Immature natural killer cell (primary cell): ENCODE measurements at regions not wholly inside any gene's neighbourhood (a gene's known extent, or its start where the extent isn't known, plus 50 kb on each side); places are given as distances from the start of the nearest gene placed in this dataset.
A peak's percentile ranks its signal among the peaks of the same experiment; 100 is the strongest.

Source experiments
- DNase-seq, 3 donors: peaks; one replicate each; pipeline ENCODE4 v3.0.0; 2022; ENCODE audit warnings: mixed read lengths in 1 of 3
- H3K27ac Mint-ChIP-seq, 6 donors: one replicate each; pipeline ENCODE4 v1.8.0; 2020; ENCODE audit warnings: mixed read lengths in 6 of 6, mild to moderate bottlenecking in 5 of 6, inconsistent platforms in 4 of 6, moderate library complexity in 3 of 6
- H3K27me3 Mint-ChIP-seq, 3 donors: one replicate each; pipeline ENCODE4 v1.8.0; 2020 to 2021; ENCODE audit warnings: low read depth in 3 of 3, mild to moderate bottlenecking in 3 of 3, mixed read lengths in 3 of 3, moderate library complexity in 3 of 3, inconsistent platforms in 1 of 3
- H3K36me3 Mint-ChIP-seq, 3 donors: one replicate each; pipeline ENCODE4 v1.8.0; 2020; ENCODE audit warnings: mixed read lengths in 3 of 3, inconsistent platforms in 2 of 3, mild to moderate bottlenecking in 2 of 3
- H3K4me1 Mint-ChIP-seq, 2 donors: one replicate each; pipeline ENCODE4 v1.8.0; 2020; ENCODE audit warnings: inconsistent platforms in 2 of 2, mild to moderate bottlenecking in 2 of 2, mixed read lengths in 2 of 2, moderate library complexity in 1 of 2
- H3K4me3 Mint-ChIP-seq, 5 donors: one replicate each; pipeline ENCODE4 v1.8.0; 2020; ENCODE audit warnings: mild to moderate bottlenecking in 5 of 5, mixed read lengths in 5 of 5, inconsistent platforms in 3 of 5, moderate library complexity in 3 of 5
- H3K9me3 Mint-ChIP-seq, 6 donors: one replicate each; pipeline ENCODE4 v1.8.0; 2020; ENCODE audit warnings: mild to moderate bottlenecking in 6 of 6, mixed read lengths in 6 of 6, inconsistent platforms in 4 of 6, moderate library complexity in 3 of 6

DNA sequence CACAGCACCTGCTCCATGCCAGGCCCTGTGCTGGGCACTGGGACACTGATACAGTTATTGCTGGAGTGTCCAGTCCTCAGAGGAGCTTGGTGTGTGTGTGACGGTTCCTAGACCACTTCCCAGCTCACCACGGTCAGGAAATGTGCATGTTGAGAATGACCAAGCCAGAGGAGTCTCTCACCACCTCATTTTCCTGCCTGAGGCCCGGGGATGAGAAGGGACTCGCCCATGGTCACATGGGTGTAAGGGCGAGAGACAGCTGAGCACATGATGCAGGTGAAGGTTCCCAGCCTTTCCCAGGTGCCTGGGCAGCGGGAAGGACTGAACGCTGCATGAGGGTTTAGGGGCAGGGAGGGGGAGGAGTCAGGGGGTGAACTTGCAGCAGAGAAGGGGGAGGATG, 180.9 kb upstream of the TLE3 start:
- no peak overlapping the region for H3K27ac Mint-ChIP-seq
- peaks cover 0 to 3% (median 3%) of the 10 kb centered on the region in 3 donors for H3K36me3 Mint-ChIP-seq
- no peaks in the 10 kb centered on the region for H3K9me3 Mint-ChIP-seq
- DNase-seq: no peak
- H3K4me1 Mint-ChIP-seq: no peaks in the 10 kb centered on the region
- H3K27me3 Mint-ChIP-seq: peaks cover 5 to 11% (median 6%) of the 10 kb centered on the region in 3 donors
- H3K4me3 Mint-ChIP-seq: no peak overlapping the region

DNA sequence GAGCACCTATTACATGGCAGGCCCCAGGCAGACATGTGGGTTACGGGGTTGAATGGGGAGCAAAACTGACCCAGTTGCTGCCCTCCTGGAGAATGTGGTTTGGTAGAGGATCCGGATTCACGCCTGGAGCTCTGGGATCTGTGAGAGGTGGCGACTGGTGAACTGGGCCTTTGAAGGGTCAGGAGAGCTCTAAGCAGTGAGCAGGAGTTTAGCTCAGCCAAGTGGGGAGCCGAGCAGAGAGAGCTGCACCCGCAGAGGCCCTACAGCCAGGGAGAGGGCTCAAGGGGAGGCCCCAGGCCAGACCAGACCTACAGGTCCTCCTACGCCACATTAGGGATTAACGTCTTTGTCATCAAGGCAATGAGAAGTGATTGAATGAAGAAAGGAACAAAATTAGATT, 179.8 kb upstream of the TLE3 start:
- Mint-ChIP-seq H3K9me3 (no peaks in the 10 kb centered on the region), H3K27ac (no peak overlapping the region), H3K4me1 (no peaks in the 10 kb centered on the region), H3K4me3 (no peak overlapping the region), H3K36me3 (peaks cover 0 to 3% (median 3%) of the 10 kb centered on the region in 3 donors), H3K27me3 (peaks cover 5 to 12% (median 7%) of the 10 kb centered on the region in 3 donors)
- DNase-seq: no peak

DNA sequence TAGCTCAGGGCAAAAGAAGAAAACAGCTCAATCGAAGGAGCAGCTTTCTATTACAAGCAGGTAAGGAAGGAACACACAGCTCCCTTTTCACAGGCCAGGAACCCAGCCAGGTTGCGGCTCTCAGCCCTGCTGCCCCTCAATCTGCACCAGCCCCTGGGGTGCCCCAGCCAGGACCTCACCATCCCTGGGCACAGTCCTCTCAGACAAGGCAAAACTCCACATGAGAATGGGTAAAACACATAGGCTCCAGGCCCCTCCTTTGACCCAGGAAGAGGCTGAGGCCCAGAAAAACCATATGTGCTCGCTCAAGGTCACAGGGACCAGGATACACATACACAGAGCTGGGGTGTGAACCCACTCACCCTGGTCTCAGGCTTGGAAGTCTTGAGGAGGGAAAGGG, 178.7 kb upstream of the TLE3 start:
- Mint-ChIP-seq H3K9me3 (no peaks in the 10 kb centered on the region), H3K36me3 (peaks cover 0 to 3% (median 3%) of the 10 kb centered on the region in 3 donors), H3K27ac (no peak overlapping the region), H3K27me3 (peaks cover 6 to 13% (median 8%) of the 10 kb centered on the region in 3 donors), H3K4me1 (no peaks in the 10 kb centered on the region), H3K4me3 (no peak overlapping the region)
- no peak for DNase-seq

DNA sequence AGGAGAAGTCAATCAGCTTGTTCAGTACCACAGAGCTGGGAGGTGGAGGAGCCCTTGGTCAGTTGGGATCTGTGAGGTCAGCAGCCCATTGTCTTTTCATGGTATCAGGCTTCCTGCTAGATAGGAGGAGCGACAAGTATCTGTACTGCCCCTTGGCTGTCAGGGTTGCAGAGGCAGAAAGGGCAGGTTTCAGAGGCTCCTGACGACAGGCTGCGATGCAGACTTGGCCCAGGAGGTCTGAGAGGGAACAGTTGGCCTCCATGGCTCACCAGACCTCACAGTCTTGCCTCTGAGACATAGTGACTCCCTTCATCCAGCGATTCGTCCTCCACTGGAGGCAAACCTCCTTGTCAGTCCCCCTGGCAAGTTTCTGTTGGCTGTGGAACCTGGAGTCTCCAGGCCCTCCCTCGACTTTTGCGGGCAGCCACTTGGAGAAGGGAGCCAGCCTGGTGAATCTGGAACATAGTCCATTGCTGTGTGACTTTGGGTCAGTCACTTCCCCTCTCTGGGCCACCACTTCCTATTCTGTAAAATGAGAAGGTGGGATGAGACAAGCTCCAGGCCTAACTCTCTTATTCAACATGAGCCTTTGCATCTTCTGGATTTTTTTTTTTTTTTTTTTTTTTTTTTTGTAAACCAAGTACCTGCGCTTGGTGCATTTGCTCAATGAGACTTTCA, 177.9 kb upstream of the TLE3 start:
- no peaks in the 10 kb centered on the region for H3K9me3 Mint-ChIP-seq
- H3K4me3 Mint-ChIP-seq: no peak overlapping the region
- peaks cover 0 to 1% of the 10 kb centered on the region in 2 donors for H3K4me1 Mint-ChIP-seq
- DNase-seq: no peak
- peaks cover 0 to 3% (median 3%) of the 10 kb centered on the region in 3 donors for H3K36me3 Mint-ChIP-seq
- peaks cover 10 to 15% (median 13%) of the 10 kb centered on the region in 3 donors for H3K27me3 Mint-ChIP-seq
- H3K27ac Mint-ChIP-seq: no peak overlapping the region

DNA sequence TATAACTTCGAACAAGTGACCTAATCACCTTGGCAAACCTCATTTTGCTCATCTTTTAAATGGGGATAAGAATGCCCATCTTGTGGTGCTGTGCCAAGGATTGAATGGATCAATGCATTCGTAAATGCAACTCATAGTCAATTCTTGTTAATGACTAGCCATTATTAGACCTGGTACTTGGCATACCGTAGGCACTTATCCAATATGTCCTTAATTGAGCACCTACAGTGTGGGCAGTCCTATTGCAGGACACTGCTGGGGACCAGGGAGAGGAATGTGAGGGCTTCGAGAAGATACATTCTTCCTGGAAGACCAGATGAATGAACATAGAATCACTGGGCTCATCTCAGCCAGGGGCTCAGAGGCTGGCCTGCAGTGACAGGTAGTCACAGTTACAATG, 177.2 kb upstream of the TLE3 start:
- peaks cover 1 to 3% of the 10 kb centered on the region in 2 donors for H3K4me1 Mint-ChIP-seq
- no peak overlapping the region for H3K27ac Mint-ChIP-seq
- peaks cover 13 to 20% (median 14%) of the 10 kb centered on the region in 3 donors for H3K27me3 Mint-ChIP-seq

DNA sequence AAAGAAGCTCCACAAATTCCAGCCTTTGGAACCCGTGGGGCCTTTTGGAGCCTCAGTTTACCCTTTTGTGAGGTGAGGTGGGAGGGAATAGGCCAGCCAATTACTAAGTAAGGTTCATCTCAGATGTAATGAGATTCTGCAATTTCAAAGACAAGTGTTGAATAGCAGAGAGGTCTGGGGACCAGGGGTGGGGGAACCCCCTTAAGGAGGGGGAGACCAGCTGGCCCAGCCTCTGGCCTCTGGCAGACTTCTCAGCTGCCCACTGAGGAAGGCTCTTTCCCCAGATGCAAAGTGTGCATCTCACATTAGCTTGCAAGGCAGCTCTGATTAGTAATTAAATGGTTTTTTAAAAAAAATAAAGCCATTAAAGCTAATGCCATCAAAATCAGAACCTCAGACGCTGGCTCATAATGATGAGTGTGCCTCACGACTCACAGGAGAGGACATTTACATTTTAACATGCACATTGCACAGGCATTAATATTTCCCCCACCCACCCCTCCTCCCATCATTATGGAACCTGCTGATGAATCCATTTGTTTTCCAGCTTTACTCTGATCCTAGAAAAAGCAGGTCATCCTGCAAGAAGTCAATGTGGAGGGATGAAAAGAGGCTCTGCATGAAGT, 176.7 kb upstream of the TLE3 start:
- Mint-ChIP-seq H3K36me3 (peaks cover 0 to 3% (median 3%) of the 10 kb centered on the region in 3 donors), H3K27me3 (peaks cover 13 to 24% (median 16%) of the 10 kb centered on the region in 3 donors), H3K9me3 (no peaks in the 10 kb centered on the region), H3K4me3 (no peak overlapping the region), H3K27ac (no peak overlapping the region), H3K4me1 (peaks cover 5 to 6% of the 10 kb centered on the region in 2 donors)
- DNase-seq: no peak

More for the DNA sequence above, 177.2 kb upstream of the TLE3 start:
- Mint-ChIP-seq H3K9me3 (no peaks in the 10 kb centered on the region), H3K36me3 (peaks cover 0 to 3% (median 3%) of the 10 kb centered on the region in 3 donors), H3K4me3 (no peak overlapping the region)
- DNase-seq: no peak

DNA sequence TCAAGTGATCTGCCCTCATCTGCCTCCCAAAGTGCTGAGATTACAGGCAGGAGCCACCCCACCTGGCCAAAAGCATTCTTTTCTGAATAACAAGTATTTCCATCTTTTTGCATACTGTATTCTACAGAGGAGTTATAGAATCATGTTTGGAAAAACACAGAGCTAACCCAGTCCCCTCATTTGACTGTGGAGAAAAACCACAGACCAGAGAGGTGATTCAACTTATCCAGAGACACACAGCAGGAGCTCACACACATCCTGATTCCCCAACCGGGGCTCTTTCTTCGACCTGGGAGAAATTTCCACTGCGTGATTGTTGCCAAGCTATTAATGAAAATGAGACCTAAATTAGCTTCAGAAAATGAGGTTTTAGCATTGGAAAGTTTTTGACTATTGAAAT, 176.1 kb upstream of the TLE3 start:
- no peak for DNase-seq
- Mint-ChIP-seq H3K4me3 (no peak overlapping the region), H3K9me3 (no peaks in the 10 kb centered on the region), H3K27me3 (peaks cover 13 to 24% (median 16%) of the 10 kb centered on the region in 3 donors), H3K36me3 (peaks cover 0 to 3% (median 3%) of the 10 kb centered on the region in 3 donors), H3K4me1 (peaks cover 6 to 7% of the 10 kb centered on the region in 2 donors), H3K27ac (no peak overlapping the region)

DNA sequence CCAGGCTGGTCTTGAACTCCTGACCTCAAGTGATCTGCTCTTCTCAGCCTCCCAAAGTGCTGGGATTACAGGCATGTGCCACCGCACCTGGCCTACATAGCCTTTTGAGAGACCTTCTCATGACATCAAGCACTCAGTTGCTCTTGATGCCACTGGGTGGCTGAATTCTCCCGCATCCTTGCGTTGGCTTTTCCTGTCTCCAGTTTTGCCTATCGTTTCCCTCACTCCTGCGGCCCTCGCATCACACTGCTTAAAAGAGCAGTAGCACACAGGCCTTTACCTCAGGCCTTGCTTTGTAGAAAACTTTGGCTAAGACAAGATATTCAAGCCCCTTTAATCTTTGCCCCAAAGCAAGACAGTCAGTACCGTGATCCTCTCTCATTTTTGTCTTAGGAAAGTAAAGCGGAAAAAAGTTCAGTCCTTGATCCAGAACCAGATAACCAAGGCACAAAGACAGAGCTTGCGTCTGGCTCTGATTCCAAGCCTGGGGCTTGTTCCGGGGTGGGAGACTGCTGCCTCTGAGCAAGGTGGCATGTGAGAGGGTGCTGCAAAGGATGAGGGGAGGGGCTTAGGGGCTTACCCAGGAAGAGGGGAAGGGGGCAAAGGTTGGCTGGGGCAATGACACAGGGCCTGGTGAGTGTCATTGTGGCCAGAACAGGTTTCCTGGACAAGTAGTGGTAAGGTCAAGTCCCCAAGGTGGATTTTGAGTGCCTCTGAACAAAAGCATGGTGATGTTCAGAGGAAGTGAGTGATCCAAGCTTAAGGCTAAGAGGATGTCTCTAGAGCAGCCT, 175.0 kb upstream of the TLE3 start:
- Mint-ChIP-seq H3K9me3 (no peaks in the 10 kb centered on the region), H3K27ac (no peak overlapping the region), H3K4me1 (peaks cover 16 to 18% of the 10 kb centered on the region in 2 donors), H3K27me3 (peaks cover 14 to 24% (median 21%) of the 10 kb centered on the region in 3 donors), H3K36me3 (peaks cover 0 to 3% (median 3%) of the 10 kb centered on the region in 3 donors), H3K4me3 (no peak overlapping the region)
- no peak for DNase-seq

DNA sequence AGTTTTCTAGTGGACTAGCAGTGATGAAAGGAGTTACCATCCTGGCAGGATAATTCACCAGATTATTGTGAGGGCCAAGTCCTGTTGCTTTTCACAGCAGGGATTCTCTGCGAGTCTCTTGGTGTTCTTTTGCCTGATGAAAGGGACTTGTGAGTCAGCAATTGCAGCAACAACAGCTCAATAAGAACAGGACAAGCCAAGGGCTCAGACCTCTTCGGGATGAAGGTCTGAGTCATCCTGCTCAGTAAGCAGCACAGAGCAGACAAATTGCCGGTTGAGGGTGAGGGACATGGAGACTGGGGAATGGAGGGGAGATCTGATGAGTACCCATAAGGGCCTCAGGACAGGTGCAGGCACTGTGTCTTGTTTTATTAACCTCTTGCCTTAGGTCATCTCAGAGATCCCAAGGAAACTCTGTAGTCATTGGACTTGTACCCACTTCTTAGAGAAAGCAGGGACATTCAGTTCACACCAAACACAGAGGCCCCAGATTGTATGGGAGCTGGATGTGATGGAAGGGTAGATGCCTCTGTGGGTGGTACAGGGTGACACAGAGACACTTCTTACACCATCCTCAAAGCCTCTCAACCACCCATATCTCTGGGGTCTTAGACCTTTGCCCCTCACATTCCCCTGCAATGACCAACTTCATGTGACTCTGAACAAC, 173.8 kb upstream of the TLE3 start:
- Mint-ChIP-seq H3K4me1 (peaks cover 28 to 30% of the 10 kb centered on the region in 2 donors), H3K27ac (no peak overlapping the region), H3K27me3 (peaks cover 19 to 27% (median 27%) of the 10 kb centered on the region in 3 donors), H3K9me3 (no peaks in the 10 kb centered on the region), H3K36me3 (peaks cover 0 to 3% (median 3%) of the 10 kb centered on the region in 3 donors), H3K4me3 (no peak overlapping the region)
- no peak for DNase-seq

DNA sequence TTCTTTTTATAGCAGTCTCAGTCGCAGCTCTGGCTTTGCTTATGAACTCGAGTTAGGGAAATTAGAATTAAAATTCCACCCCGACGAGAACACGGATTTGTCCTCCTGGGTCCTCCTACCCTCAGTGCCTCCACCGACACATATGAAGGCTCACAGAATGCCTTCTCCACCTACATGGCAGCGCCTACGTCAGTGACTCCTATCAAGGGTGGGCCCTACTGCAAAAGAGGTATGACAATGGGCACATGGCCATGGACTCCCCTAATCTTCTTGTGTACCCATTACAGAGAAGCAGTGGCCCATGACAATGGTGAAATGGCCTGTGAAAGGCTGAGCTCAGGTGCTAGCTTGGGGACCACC, 173.0 kb upstream of the TLE3 start:
- H3K9me3 Mint-ChIP-seq: no peaks in the 10 kb centered on the region
- peaks cover 24 to 31% (median 31%) of the 10 kb centered on the region in 3 donors for H3K27me3 Mint-ChIP-seq
- H3K36me3 Mint-ChIP-seq: peaks cover 0 to 3% (median 3%) of the 10 kb centered on the region in 3 donors
- DNase-seq: no peak
- H3K4me1 Mint-ChIP-seq: peaks cover 36 to 38% of the 10 kb centered on the region in 2 donors
- H3K27ac Mint-ChIP-seq: no peak overlapping the region
- H3K4me3 Mint-ChIP-seq: no peak overlapping the region

DNA sequence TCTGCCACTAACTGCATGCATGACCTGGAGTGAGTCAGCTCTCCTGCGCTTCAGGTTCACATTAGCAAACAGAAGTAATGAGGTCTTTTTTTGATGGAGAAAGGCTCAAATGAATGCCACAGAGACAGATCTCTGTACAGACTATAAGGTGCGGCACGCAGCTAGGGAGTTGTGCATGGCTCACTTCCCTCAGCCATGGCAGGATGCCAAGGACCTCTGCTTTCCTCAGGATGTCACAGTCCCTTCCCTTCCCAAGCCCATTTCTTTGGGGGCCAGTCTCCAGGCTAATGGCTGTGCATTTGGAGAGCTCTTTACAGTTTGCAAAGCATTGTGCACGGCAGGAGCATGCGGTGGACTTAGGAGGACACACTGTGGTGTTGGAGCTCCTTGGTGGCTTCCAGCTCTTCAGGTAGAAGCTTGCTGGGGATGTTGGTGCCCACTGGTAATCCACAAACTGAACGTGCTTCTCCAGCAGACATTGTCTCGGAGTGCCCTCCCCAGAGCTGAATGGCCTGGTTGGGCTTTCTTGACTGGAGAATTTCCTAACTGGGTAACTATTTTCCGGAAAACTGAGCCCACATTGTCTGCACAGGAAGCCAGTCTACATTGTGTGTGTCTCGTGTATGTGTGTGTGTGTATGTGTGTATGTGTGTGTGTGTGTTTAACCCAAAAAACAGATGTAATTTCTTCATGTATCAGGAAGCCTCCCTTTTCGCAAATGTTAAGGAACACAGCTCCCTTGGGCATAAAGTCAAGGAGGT, 172.5 kb upstream of the TLE3 start:
- peaks cover 42 to 44% of the 10 kb centered on the region in 2 donors for H3K4me1 Mint-ChIP-seq
- peaks cover 0 to 3% (median 1%) of the 10 kb centered on the region in 3 donors for H3K36me3 Mint-ChIP-seq
- H3K4me3 Mint-ChIP-seq: no peak overlapping the region
- H3K27me3 Mint-ChIP-seq: peaks cover 25 to 31% (median 31%) of the 10 kb centered on the region in 3 donors
- DNase-seq: no peak
- H3K27ac Mint-ChIP-seq: peak overlapping the region in 1 of 6 donors; percentile 28
- no peaks in the 10 kb centered on the region for H3K9me3 Mint-ChIP-seq

DNA sequence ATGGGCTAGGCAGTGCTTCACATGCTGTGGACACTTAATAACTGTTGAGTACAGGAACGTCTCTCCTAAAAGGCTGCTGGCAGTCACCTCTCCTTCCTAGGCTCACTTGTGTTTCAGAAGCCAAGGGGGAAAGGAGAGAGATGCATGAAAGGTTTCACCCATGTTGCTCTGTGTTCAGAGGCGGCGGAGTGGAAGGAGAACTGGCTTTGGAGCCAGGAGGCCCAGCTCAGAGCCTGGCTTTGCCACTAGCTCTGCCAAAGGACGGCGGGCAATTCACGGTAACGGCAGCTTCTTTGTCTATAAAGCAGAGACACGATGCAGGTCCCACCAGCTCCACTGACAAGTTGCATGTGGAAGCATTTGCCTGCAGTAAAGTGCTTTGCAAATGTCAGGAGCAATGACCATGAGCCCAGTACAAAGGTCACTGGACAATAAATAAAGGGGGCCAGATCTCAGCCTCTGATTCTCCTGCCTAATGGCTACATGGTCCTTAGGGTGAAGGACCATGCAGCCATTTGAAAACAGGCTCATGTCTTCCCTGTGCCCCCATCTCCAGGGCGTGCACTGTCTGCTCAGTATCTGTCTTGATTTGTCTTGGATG, 171.7 kb upstream of the TLE3 start:
- no peaks in the 10 kb centered on the region for H3K9me3 Mint-ChIP-seq
- H3K4me3 Mint-ChIP-seq: no peak overlapping the region
- no peaks in the 10 kb centered on the region for H3K36me3 Mint-ChIP-seq
- H3K27me3 Mint-ChIP-seq: peaks cover 27 to 34% (median 31%) of the 10 kb centered on the region in 3 donors
- peaks cover 43 to 46% of the 10 kb centered on the region in 2 donors for H3K4me1 Mint-ChIP-seq
- DNase-seq: no peak
- peak overlapping the region in 1 of 6 donors; percentile 28 for H3K27ac Mint-ChIP-seq
